ENCODE measurements at regions not wholly inside any gene's neighbourhood (a gene's known extent, or its start where the extent isn't known, plus 50 kb on each side); places are given as distances from the start of the nearest gene placed in this dataset.

- H3K18ac ChIP-seq (ENCODE audit: insufficient read length, low read depth, low read length): no peak overlapping the region
- H2BK20ac ChIP-seq (ENCODE audit: low read depth, low read length, poor library complexity, severe bottlenecking): no peak overlapping the region
- no peak overlapping the region for H2BK12ac ChIP-seq (ENCODE audit: insufficient read length, low read depth, low read length)
- H3K27me3 ChIP-seq (ENCODE audit: insufficient read depth, low read length): no peaks in the 10 kb centered on the region
- no peaks in the 10 kb centered on the region for H3K79me1 ChIP-seq (ENCODE audit: insufficient read depth, low read depth, low read length, poor library complexity, severe bottlenecking)
- H3K56ac ChIP-seq (ENCODE audit: insufficient read length, low read depth, low read length): no peak overlapping the region
- no peak overlapping the region for H3K9ac ChIP-seq (ENCODE audit: extremely low read depth, insufficient read length, low read length)
- H4K91ac ChIP-seq (ENCODE audit: insufficient read length, low read depth, low read length): no peak overlapping the region
- Mint-ChIP-seq H3K27me3 (ENCODE audit: low read depth) (no peaks in the 10 kb centered on the region; the same call in none of the 2 replicates), H3K4me3 (no peak overlapping the region), H3K36me3 (ENCODE audit: insufficient read depth in 1 of 3, low read depth in 3 of 3) (no peaks in the 10 kb centered on the region), H3K9me3 (no peaks in the 10 kb centered on the region), H3K4me1 (no peaks in the 10 kb centered on the region), H3K27ac (no peak overlapping the region)
- H3K23me2 ChIP-seq (ENCODE audit: insufficient read length, low read depth, low read length, poor library complexity, severe bottlenecking): no peaks in the 10 kb centered on the region
- no peak overlapping the region for H4K8ac ChIP-seq (replicated peaks; ENCODE audit: insufficient read length, low read depth, low read length)
- H3K14ac ChIP-seq (ENCODE audit: insufficient read depth, low read length): no peak overlapping the region
- no peak for DNase-seq
- H3T11ph ChIP-seq (ENCODE audit: low read length): no peak overlapping the region
- no CpG with 5 or more reads among the region's 11 CpGs for WGBS (ENCODE audit: extremely low coverage, insufficient read length, low lambda C conversion rate)
- no peaks in the 10 kb centered on the region for H3K9me3 ChIP-seq (ENCODE audit: control insufficient read depth, low read depth, low read length)
- H4K5ac ChIP-seq (ENCODE audit: insufficient read length, low read depth, low read length): no peak overlapping the region
- no peak overlapping the region for H2BK120ac ChIP-seq (ENCODE audit: low read depth, low read length, poor library complexity, severe bottlenecking)
- H3K4ac ChIP-seq (ENCODE audit: low read depth, low read length): no peak overlapping the region
- H3K23ac ChIP-seq (ENCODE audit: insufficient read length, low read depth, low read length): no peak overlapping the region
- no peak overlapping the region for H2BK15ac ChIP-seq (ENCODE audit: low read depth, low read length)
- no peaks in the 10 kb centered on the region for H3K4me1 ChIP-seq (ENCODE audit: insufficient read depth, low read length)
- H3K27ac ChIP-seq (ENCODE audit: insufficient read length, low read depth, low read length): no peak overlapping the region
- H3K79me2 ChIP-seq (ENCODE audit: insufficient read depth, low read length): no peaks in the 10 kb centered on the region
- H2AK5ac ChIP-seq (ENCODE audit: insufficient read length, low read length): no peak overlapping the region
- TF ChIP-seq, protein P1, sequence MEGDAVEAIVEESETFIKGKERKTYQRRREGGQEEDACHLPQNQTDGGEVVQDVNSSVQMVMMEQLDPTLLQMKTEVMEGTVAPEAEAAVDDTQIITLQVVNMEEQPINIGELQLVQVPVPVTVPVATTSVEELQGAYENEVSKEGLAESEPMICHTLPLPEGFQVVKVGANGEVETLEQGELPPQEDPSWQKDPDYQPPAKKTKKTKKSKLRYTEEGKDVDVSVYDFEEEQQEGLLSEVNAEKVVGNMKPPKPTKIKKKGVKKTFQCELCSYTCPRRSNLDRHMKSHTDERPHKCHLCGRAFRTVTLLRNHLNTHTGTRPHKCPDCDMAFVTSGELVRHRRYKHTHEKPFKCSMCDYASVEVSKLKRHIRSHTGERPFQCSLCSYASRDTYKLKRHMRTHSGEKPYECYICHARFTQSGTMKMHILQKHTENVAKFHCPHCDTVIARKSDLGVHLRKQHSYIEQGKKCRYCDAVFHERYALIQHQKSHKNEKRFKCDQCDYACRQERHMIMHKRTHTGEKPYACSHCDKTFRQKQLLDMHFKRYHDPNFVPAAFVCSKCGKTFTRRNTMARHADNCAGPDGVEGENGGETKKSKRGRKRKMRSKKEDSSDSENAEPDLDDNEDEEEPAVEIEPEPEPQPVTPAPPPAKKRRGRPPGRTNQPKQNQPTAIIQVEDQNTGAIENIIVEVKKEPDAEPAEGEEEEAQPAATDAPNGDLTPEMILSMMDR (conservative IDR thresholded peaks at IDR 0.05): no peak
- no peak overlapping the region for H3K4me2 ChIP-seq (ENCODE audit: insufficient read depth, insufficient read length, low read length)
- no peak overlapping the region for H2AFZ ChIP-seq (ENCODE audit: low read length)
- H4K20me1 ChIP-seq (ENCODE audit: control insufficient read depth, insufficient read depth, insufficient read length): no peaks in the 10 kb centered on the region
- no peak overlapping the region for H2BK5ac ChIP-seq (ENCODE audit: insufficient read length, low read length)
These were observed 335.5 kb downstream of the KCNS3 start for GRCh38 chr2:18213986-18214385.
